SK-N-DZ (cell line): ENCODE measurements at regions not wholly inside any gene's neighbourhood (a gene's known extent, or its start where the extent isn't known, plus 50 kb on each side); places are given as distances from the start of the nearest gene placed in this dataset.

Source experiments
- DNase-seq: peaks from one replicate; pipeline ENCODE4 v3.0.0-alpha.2; 2015; ENCODE audit warnings: low spot score

- no peak for DNase-seq
Observed at GRCh38 chr17:79221597-79221996, 147.0 kb downstream of the ENGASE start.

GRCh38 chr17:79220713-79221291 is 146.2 kb downstream of the ENGASE start:
- peak; percentile 50 for DNase-seq

- no peak for DNase-seq
Observed at GRCh38 chr17:79220201-79220712, 145.6 kb downstream of the ENGASE start.

GRCh38 chr17:79219208-79219935 is 144.7 kb downstream of the ENGASE start:
- no peak for DNase-seq

GRCh38 chr17:79218825-79219200 is 144.2 kb downstream of the ENGASE start:
- DNase-seq, result no peak

- DNase-seq, result no peak
Observed at GRCh38 chr17:79218175-79218824, 143.7 kb downstream of the ENGASE start.

- no peak for DNase-seq
Observed at GRCh38 chr17:79217473-79218135, 143.0 kb downstream of the ENGASE start.

- DNase-seq, result no peak
Observed at GRCh38 chr17:79216826-79217225, 142.2 kb downstream of the ENGASE start.

GRCh38 chr17:79216391-79216790 is 141.8 kb downstream of the ENGASE start:
- no peak for DNase-seq

GRCh38 chr17:79215631-79216030 is 141.0 kb downstream of the ENGASE start:
- no peak for DNase-seq

GRCh38 chr17:79214940-79215604 is 140.4 kb downstream of the ENGASE start:
- DNase-seq, result no peak

GRCh38 chr17:79214459-79214858 is 139.8 kb downstream of the ENGASE start:
- DNase-seq, result no peak

GRCh38 chr17:79213305-79213704 is 138.7 kb downstream of the ENGASE start:
- no peak for DNase-seq

GRCh38 chr17:79212149-79213087 is 137.8 kb downstream of the ENGASE start:
- DNase-seq, result no peak

- no peak for DNase-seq
Observed at GRCh38 chr17:79211061-79211770, 136.6 kb downstream of the ENGASE start.

- DNase-seq, result no peak
Observed at GRCh38 chr17:79210638-79211037, 136.0 kb downstream of the ENGASE start.

GRCh38 chr17:79207960-79208359 is 133.3 kb downstream of the ENGASE start:
- no peak for DNase-seq

- DNase-seq, result no peak
Observed at GRCh38 chr17:79205688-79206205, 131.1 kb downstream of the ENGASE start.

- DNase-seq, result no peak
Observed at GRCh38 chr17:79204261-79204660, 129.6 kb downstream of the ENGASE start.

- no peak for DNase-seq
Observed at GRCh38 chr17:79203657-79204056, 129.0 kb downstream of the ENGASE start.
